GM19193 (cell line): ENCODE measurements at regions not wholly inside any gene's neighbourhood (a gene's known extent, or its start where the extent isn't known, plus 50 kb on each side); places are given as distances from the start of the nearest gene placed in this dataset.

Experiments used
- POLR2A ChIP-seq: IDR thresholded peaks from 4 replicates; pipeline ENCODE4 v1.6.1; 2011; ENCODE audit not compliant: insufficient read depth, insufficient read length; ENCODE audit errors: extremely low read depth

GRCh38 chr6:22049002-22049401, 247.8 kb downstream of the PRL start:
- no peak for TF ChIP-seq POLR2A

- TF ChIP-seq POLR2A, result no peak
Observed at GRCh38 chr6:22053391-22053997, 243.3 kb downstream of the PRL start.

- no peak for TF ChIP-seq POLR2A
Observed at GRCh38 chr6:22056398-22056797, 240.4 kb downstream of the PRL start.

GRCh38 chr6:22057962-22058361, 238.9 kb downstream of the PRL start:
- TF ChIP-seq POLR2A, result no peak

- no peak for TF ChIP-seq POLR2A
Observed at GRCh38 chr6:22059126-22059525, 237.7 kb downstream of the PRL start.

- TF ChIP-seq POLR2A, result no peak
Observed at GRCh38 chr6:22059946-22060345, 236.9 kb downstream of the PRL start.

GRCh38 chr6:22062807-22063408, 233.9 kb downstream of the PRL start:
- TF ChIP-seq POLR2A, result peak; percentile 33

GRCh38 chr6:22064558-22064957, 232.3 kb downstream of the PRL start:
- no peak for TF ChIP-seq POLR2A

GRCh38 chr6:22067122-22067521, 229.7 kb downstream of the PRL start:
- TF ChIP-seq POLR2A, result no peak

- no peak for TF ChIP-seq POLR2A
Observed at GRCh38 chr6:22067671-22068070, 229.2 kb downstream of the PRL start.

GRCh38 chr6:22068561-22069305, 228.1 kb downstream of the PRL start:
- no peak for TF ChIP-seq POLR2A

- TF ChIP-seq POLR2A, result no peak
Observed at GRCh38 chr6:22069306-22069800, 227.5 kb downstream of the PRL start.

GRCh38 chr6:22071270-22072041, 225.4 kb downstream of the PRL start:
- TF ChIP-seq POLR2A, result no peak

- no peak for TF ChIP-seq POLR2A
Observed at GRCh38 chr6:22072949-22073348, 223.9 kb downstream of the PRL start.

- no peak for TF ChIP-seq POLR2A
Observed at GRCh38 chr6:22073516-22074198, 223.2 kb downstream of the PRL start.

GRCh38 chr6:22078288-22078687, 218.5 kb downstream of the PRL start:
- no peak for TF ChIP-seq POLR2A
